IMR-90 (cell line): ENCODE measurements at regions not wholly inside any gene's neighbourhood (a gene's known extent, or its start where the extent isn't known, plus 50 kb on each side); places are given as distances from the start of the nearest gene placed in this dataset.

ENCODE experiments used
- ATAC-seq: fragments of 200-7000 bp; cut with Tn5 transposase; 2 replicates; pipeline ENCODE4 v1.9.1; 2020; ENCODE audit warnings: low read depth, mild to moderate bottlenecking, moderate library complexity
- BruUV-seq: library from RNA; stranded (reverse); fragments of 400-500 nt; replicated peaks from 2 replicates; lab custom pipeline; 2021; lab: Mats Ljungman, UMichigan
- CTCF ChIA-PET: fragments of 300-600 bp; formaldehyde crosslinking; extraction: SDS; loops from one replicate; lab custom pipeline; 2021; ENCODE audit warnings: antibody characterized with exemption; lab: Yijun Ruan, JAX
- POLR2A ChIA-PET: fragments of 300-600 bp; sonication (Branson Sonifier 250); formaldehyde crosslinking; loops from one replicate; lab custom pipeline; 2022; ENCODE audit warnings: antibody characterized with exemption; ENCODE audit not compliant: unreplicated experiment; lab: Charles Lee
- DNase-seq: peaks from one replicate; pipeline ENCODE4 v3.0.0; 2013
- H2AFZ ChIP-seq: replicated peaks from 2 replicates; pipeline ENCODE3; 2013; ENCODE audit warnings: low read length, mild to moderate bottlenecking; ENCODE audit not compliant: poor library complexity
- H2AK5ac ChIP-seq: 2 replicates; pipeline ENCODE4 v1.6.1; 2013; ENCODE audit warnings: low read depth, low read length, inconsistent platforms
- H2AK9ac ChIP-seq: replicated peaks from 2 replicates; pipeline ENCODE3; 2013; ENCODE audit warnings: mild to moderate bottlenecking, low read depth, low read length, moderate library complexity; ENCODE audit not compliant: poor library complexity
- H2BK120ac ChIP-seq: 2 replicates; pipeline ENCODE4 v1.6.1; 2013; ENCODE audit warnings: low read depth, low read length, inconsistent platforms
- H2BK15ac ChIP-seq: 3 replicates; pipeline ENCODE4 v1.6.1; 2013; ENCODE audit warnings: low read depth, low read length, inconsistent platforms
- H2BK20ac ChIP-seq: 2 replicates; pipeline ENCODE4 v1.6.1; 2013; ENCODE audit warnings: low read depth, mild to moderate bottlenecking, inconsistent platforms, low read length, moderate library complexity
- H2BK5ac ChIP-seq: 2 replicates; pipeline ENCODE4 v1.6.1; 2013; ENCODE audit warnings: mild to moderate bottlenecking, low read depth, low read length, inconsistent platforms; ENCODE audit not compliant: poor library complexity, severe bottlenecking
- H3K14ac ChIP-seq: replicated peaks from 2 replicates; pipeline ENCODE4 v1.6.1; 2013; ENCODE audit warnings: low read depth, low read length, inconsistent platforms
- H3K18ac ChIP-seq: 2 replicates; pipeline ENCODE4 v1.6.1; 2013; ENCODE audit warnings: low read depth, low read length, control low read depth
- H3K23ac ChIP-seq: 2 replicates; pipeline ENCODE4 v1.6.1; 2013; ENCODE audit warnings: low read depth, low read length, inconsistent platforms
- H3K27ac ChIP-seq: 2 replicates; pipeline ENCODE4 v1.5.1; 2013; ENCODE audit warnings: mild to moderate bottlenecking, control low read depth, low read length; ENCODE audit not compliant: insufficient read depth
- H3K27me3 ChIP-seq: 2 replicates; pipeline ENCODE4 v1.6.1; 2013; ENCODE audit warnings: low read length; ENCODE audit not compliant: control insufficient read depth, insufficient read depth
- H3K36me3 ChIP-seq: 2 replicates; pipeline ENCODE4 v1.6.1; 2013; ENCODE audit warnings: low read length, mixed read lengths; ENCODE audit not compliant: control insufficient read depth, insufficient read depth
- H3K4ac ChIP-seq: 2 replicates; pipeline ENCODE4 v1.6.1; 2013; ENCODE audit warnings: low read depth, low read length, inconsistent platforms
- H3K4me1 ChIP-seq: 2 replicates; pipeline ENCODE4 v1.6.1; 2013; ENCODE audit warnings: low read length, mixed read lengths; ENCODE audit not compliant: control insufficient read depth, insufficient read depth
- H3K4me2 ChIP-seq: 2 replicates; pipeline ENCODE4 v1.6.1; 2013; ENCODE audit warnings: low read depth, mild to moderate bottlenecking, control low read depth, low read length, moderate library complexity
- H3K4me3 ChIP-seq: 2 replicates; pipeline ENCODE4 v1.5.1; 2013; ENCODE audit warnings: low read depth, mild to moderate bottlenecking, control low read depth, low read length, moderate library complexity; ENCODE audit not compliant: insufficient read depth
- H3K56ac ChIP-seq: 2 replicates; pipeline ENCODE4 v1.6.1; 2013; ENCODE audit warnings: low read length, inconsistent platforms; ENCODE audit not compliant: insufficient read depth; ENCODE audit errors: extremely low read depth
- H3K79me1 ChIP-seq, 2 experiments: 2 replicates each; pipeline ENCODE4 v1.6.1; 2013; ENCODE audit warnings: low read length in 2 of 2, inconsistent platforms in 1 of 2, low read depth in 1 of 2
- H3K9ac ChIP-seq: 2 replicates; pipeline ENCODE4 v1.6.1; 2013; ENCODE audit warnings: low read depth, low read length, control low read depth
- H3K9me1 ChIP-seq: 2 replicates; pipeline ENCODE4 v1.6.1; 2013; ENCODE audit warnings: low read length, inconsistent platforms; ENCODE audit not compliant: insufficient read depth
- H3K9me3 ChIP-seq: 2 replicates; pipeline ENCODE4 v1.6.1; 2013; ENCODE audit warnings: low read length; ENCODE audit not compliant: control insufficient read depth, insufficient read depth
- H4K20me1 ChIP-seq: 2 replicates; pipeline ENCODE4 v1.6.1; 2013; ENCODE audit warnings: low read length, inconsistent platforms; ENCODE audit not compliant: insufficient read depth
- H4K5ac ChIP-seq: 2 replicates; pipeline ENCODE4 v1.6.1; 2013; ENCODE audit warnings: mild to moderate bottlenecking, low read depth, low read length, control low read depth
- H4K8ac ChIP-seq, 2 experiments: 2 replicates each; pipeline ENCODE4 v1.6.1; 2013; ENCODE audit warnings: low read depth in 2 of 2, low read length in 2 of 2, control low read depth in 1 of 2, inconsistent platforms in 1 of 2
- H4K91ac ChIP-seq: 2 replicates; pipeline ENCODE4 v1.6.1; 2013; ENCODE audit warnings: low read depth, low read length, inconsistent platforms; ENCODE audit not compliant: insufficient read depth
- CHD1 ChIP-seq: IDR thresholded peaks from 2 replicates; pipeline ENCODE4 v1.6.1; 2012; ENCODE audit warnings: low read depth, low read length, improper control_type of control experiment
- WGBS, 2 experiments: methylation state at CpG; one replicate each; pipeline versions ENCODE4 v1.1.5 to v1.1.7; 2013; ENCODE audit warnings: missing lambda C conversion rate in 2 of 2; ENCODE audit not compliant: insufficient read length in 1 of 2; ENCODE audit errors: extremely low coverage in 2 of 2; 5-methylcytosine and 5-hydroxymethylcytosine counted together
- dilution Hi-C: fragments of 300-500 bp; cut with HindIII; formaldehyde crosslinking; loops from one replicate; pipeline ENCODE4 v1.14.3; 2018; ENCODE audit warnings: low sequenced_read_pairs; ENCODE audit not compliant: unreplicated experiment
- in situ Hi-C: fragments of 300-500 bp; cut with MboI; formaldehyde crosslinking; loops from 3 replicates; pipeline ENCODE4 v1.14.3; 2019; ENCODE audit warnings: low sequenced_read_pairs, inconsistent platforms, mixed read lengths
- intact Hi-C: fragments of 100-400 bp; cut with micrococcal nuclease; formaldehyde crosslinking; loops from 2 replicates; pipeline ENCODE4 v1.10.0; 2022

- Histone ChIP-seq H3K9me3 (peaks cover 14% of the 10 kb centered on the region), H2BK20ac (no peak overlapping the region), H3K4me1 (no peaks in the 10 kb centered on the region), H3K27me3 (no peaks in the 10 kb centered on the region), H3K36me3 (no peaks in the 10 kb centered on the region), H2BK5ac (no peak overlapping the region), H3K79me1 (no peaks in the 10 kb centered on the region), H2AK5ac (no peak overlapping the region), H3K27ac (no peak overlapping the region), H3K14ac (no peak overlapping the region), H2AFZ (no peak overlapping the region), H2BK120ac (no peak overlapping the region), H3K56ac (no peak overlapping the region), H3K4ac (no peak overlapping the region), H4K8ac (no peak overlapping the region), H4K20me1 (no peaks in the 10 kb centered on the region), H4K5ac (no peak overlapping the region), H2AK9ac (no peak overlapping the region), H4K91ac (no peak overlapping the region), H3K23ac (no peak overlapping the region), H3K4me2 (no peak overlapping the region), H3K9me1 (no peaks in the 10 kb centered on the region), H2BK15ac (no peak overlapping the region), H3K18ac (no peak overlapping the region), H3K9ac (no peak overlapping the region), H3K4me3 (no peak overlapping the region)
- no TSS peak for BruUV-seq
- in situ Hi-C loops (no loop called here), intact Hi-C loops (no loop called here), dilution Hi-C loops (no loop called here)
- DNase-seq = no peak
- TF ChIP-seq CHD1 = no peak
- ChIA-PET CTCF (no interaction called here), POLR2A (no interaction called here)
- no CpG with 5 or more reads among the region's 1 CpG for WGBS, 2 experiments
- ATAC-seq = no peak
Measured at GRCh38 chr6:148674306-148674705, 72.5 kb upstream of the UST start.
